IMR-90 (cell line): ENCODE measurements at regions not wholly inside any gene's neighbourhood (a gene's known extent, or its start where the extent isn't known, plus 50 kb on each side); places are given as distances from the start of the nearest gene placed in this dataset.

Experiments used
- ATAC-seq: fragments of 200-7000 bp; cut with Tn5 transposase; 2 replicates; pipeline ENCODE4 v1.9.1; 2020; ENCODE audit warnings: low read depth, mild to moderate bottlenecking, moderate library complexity
- BruUV-seq: library from RNA; stranded (reverse); fragments of 400-500 nt; replicated peaks from 2 replicates; lab custom pipeline; 2021; lab: Mats Ljungman, UMichigan
- CTCF ChIA-PET: fragments of 300-600 bp; formaldehyde crosslinking; extraction: SDS; loops from one replicate; lab custom pipeline; 2021; ENCODE audit warnings: antibody characterized with exemption; lab: Yijun Ruan, JAX
- POLR2A ChIA-PET: fragments of 300-600 bp; sonication (Branson Sonifier 250); formaldehyde crosslinking; loops from one replicate; lab custom pipeline; 2022; ENCODE audit warnings: antibody characterized with exemption; ENCODE audit not compliant: unreplicated experiment; lab: Charles Lee
- DNase-seq: peaks from one replicate; pipeline ENCODE4 v3.0.0; 2013
- H2AFZ ChIP-seq: replicated peaks from 2 replicates; pipeline ENCODE3; 2013; ENCODE audit warnings: low read length, mild to moderate bottlenecking; ENCODE audit not compliant: poor library complexity
- H2AK5ac ChIP-seq: 2 replicates; pipeline ENCODE4 v1.6.1; 2013; ENCODE audit warnings: low read depth, low read length, inconsistent platforms
- H2AK9ac ChIP-seq: replicated peaks from 2 replicates; pipeline ENCODE3; 2013; ENCODE audit warnings: mild to moderate bottlenecking, low read depth, low read length, moderate library complexity; ENCODE audit not compliant: poor library complexity
- H2BK120ac ChIP-seq: 2 replicates; pipeline ENCODE4 v1.6.1; 2013; ENCODE audit warnings: low read depth, low read length, inconsistent platforms
- H2BK15ac ChIP-seq: 3 replicates; pipeline ENCODE4 v1.6.1; 2013; ENCODE audit warnings: low read depth, low read length, inconsistent platforms
- H2BK20ac ChIP-seq: 2 replicates; pipeline ENCODE4 v1.6.1; 2013; ENCODE audit warnings: low read depth, mild to moderate bottlenecking, inconsistent platforms, low read length, moderate library complexity
- H2BK5ac ChIP-seq: 2 replicates; pipeline ENCODE4 v1.6.1; 2013; ENCODE audit warnings: mild to moderate bottlenecking, low read depth, low read length, inconsistent platforms; ENCODE audit not compliant: poor library complexity, severe bottlenecking
- H3K14ac ChIP-seq: replicated peaks from 2 replicates; pipeline ENCODE4 v1.6.1; 2013; ENCODE audit warnings: low read depth, low read length, inconsistent platforms
- H3K18ac ChIP-seq: 2 replicates; pipeline ENCODE4 v1.6.1; 2013; ENCODE audit warnings: low read depth, low read length, control low read depth
- H3K23ac ChIP-seq: 2 replicates; pipeline ENCODE4 v1.6.1; 2013; ENCODE audit warnings: low read depth, low read length, inconsistent platforms
- H3K27ac ChIP-seq: 2 replicates; pipeline ENCODE4 v1.5.1; 2013; ENCODE audit warnings: mild to moderate bottlenecking, control low read depth, low read length; ENCODE audit not compliant: insufficient read depth
- H3K27me3 ChIP-seq: 2 replicates; pipeline ENCODE4 v1.6.1; 2013; ENCODE audit warnings: low read length; ENCODE audit not compliant: control insufficient read depth, insufficient read depth
- H3K36me3 ChIP-seq: 2 replicates; pipeline ENCODE4 v1.6.1; 2013; ENCODE audit warnings: low read length, mixed read lengths; ENCODE audit not compliant: control insufficient read depth, insufficient read depth
- H3K4ac ChIP-seq: 2 replicates; pipeline ENCODE4 v1.6.1; 2013; ENCODE audit warnings: low read depth, low read length, inconsistent platforms
- H3K4me1 ChIP-seq: 2 replicates; pipeline ENCODE4 v1.6.1; 2013; ENCODE audit warnings: low read length, mixed read lengths; ENCODE audit not compliant: control insufficient read depth, insufficient read depth
- H3K4me2 ChIP-seq: 2 replicates; pipeline ENCODE4 v1.6.1; 2013; ENCODE audit warnings: low read depth, mild to moderate bottlenecking, control low read depth, low read length, moderate library complexity
- H3K4me3 ChIP-seq: 2 replicates; pipeline ENCODE4 v1.5.1; 2013; ENCODE audit warnings: low read depth, mild to moderate bottlenecking, control low read depth, low read length, moderate library complexity; ENCODE audit not compliant: insufficient read depth
- H3K56ac ChIP-seq: 2 replicates; pipeline ENCODE4 v1.6.1; 2013; ENCODE audit warnings: low read length, inconsistent platforms; ENCODE audit not compliant: insufficient read depth; ENCODE audit errors: extremely low read depth
- H3K79me1 ChIP-seq, 2 experiments: 2 replicates each; pipeline ENCODE4 v1.6.1; 2013; ENCODE audit warnings: low read length in 2 of 2, inconsistent platforms in 1 of 2, low read depth in 1 of 2
- H3K9ac ChIP-seq: 2 replicates; pipeline ENCODE4 v1.6.1; 2013; ENCODE audit warnings: low read depth, low read length, control low read depth
- H3K9me1 ChIP-seq: 2 replicates; pipeline ENCODE4 v1.6.1; 2013; ENCODE audit warnings: low read length, inconsistent platforms; ENCODE audit not compliant: insufficient read depth
- H3K9me3 ChIP-seq: 2 replicates; pipeline ENCODE4 v1.6.1; 2013; ENCODE audit warnings: low read length; ENCODE audit not compliant: control insufficient read depth, insufficient read depth
- H4K20me1 ChIP-seq: 2 replicates; pipeline ENCODE4 v1.6.1; 2013; ENCODE audit warnings: low read length, inconsistent platforms; ENCODE audit not compliant: insufficient read depth
- H4K5ac ChIP-seq: 2 replicates; pipeline ENCODE4 v1.6.1; 2013; ENCODE audit warnings: mild to moderate bottlenecking, low read depth, low read length, control low read depth
- H4K8ac ChIP-seq, 2 experiments: 2 replicates each; pipeline ENCODE4 v1.6.1; 2013; ENCODE audit warnings: low read depth in 2 of 2, low read length in 2 of 2, control low read depth in 1 of 2, inconsistent platforms in 1 of 2
- H4K91ac ChIP-seq: 2 replicates; pipeline ENCODE4 v1.6.1; 2013; ENCODE audit warnings: low read depth, low read length, inconsistent platforms; ENCODE audit not compliant: insufficient read depth
- BHLHE40 ChIP-seq: fragments of 150-350 bp; IDR thresholded peaks from 2 replicates; pipeline ENCODE4 v1.6.1; 2016; ENCODE audit warnings: mild to moderate bottlenecking, low read depth, low read length
- FOS ChIP-seq: fragments of 150-350 bp; IDR thresholded peaks from 2 replicates; pipeline ENCODE4 v1.6.1; 2016; ENCODE audit warnings: low read depth, low read length
- POLR2A ChIP-seq: IDR thresholded peaks from 2 replicates; pipeline ENCODE4 v1.6.1; 2012; ENCODE audit warnings: mild to moderate bottlenecking, low read depth, low read length
- RCOR1 ChIP-seq: IDR thresholded peaks from 2 replicates; pipeline ENCODE4 v1.6.1; 2012; ENCODE audit warnings: mild to moderate bottlenecking, low read length, improper control_type of control experiment; ENCODE audit not compliant: insufficient replicate concordance
- WGBS, 2 experiments: methylation state at CpG; one replicate each; pipeline versions ENCODE4 v1.1.5 to v1.1.7; 2013; ENCODE audit warnings: missing lambda C conversion rate in 2 of 2; ENCODE audit not compliant: insufficient read length in 1 of 2; ENCODE audit errors: extremely low coverage in 2 of 2; 5-methylcytosine and 5-hydroxymethylcytosine counted together
- dilution Hi-C: fragments of 300-500 bp; cut with HindIII; formaldehyde crosslinking; loops from one replicate; pipeline ENCODE4 v1.14.3; 2018; ENCODE audit warnings: low sequenced_read_pairs; ENCODE audit not compliant: unreplicated experiment
- in situ Hi-C: fragments of 300-500 bp; cut with MboI; formaldehyde crosslinking; loops from 3 replicates; pipeline ENCODE4 v1.14.3; 2019; ENCODE audit warnings: low sequenced_read_pairs, inconsistent platforms, mixed read lengths
- intact Hi-C: fragments of 100-400 bp; cut with micrococcal nuclease; formaldehyde crosslinking; loops from 2 replicates; pipeline ENCODE4 v1.10.0; 2022

- H2AK9ac ChIP-seq: no peak overlapping the region
- H3K36me3 ChIP-seq: no peaks in the 10 kb centered on the region
- ChIA-PET POLR2A (no interaction called here), CTCF (no interaction called here)
- H2BK20ac ChIP-seq: no peak overlapping the region
- no peak overlapping the region for H3K27ac ChIP-seq
- no peak overlapping the region for H3K56ac ChIP-seq
- dilution Hi-C loops: no loop called here
- no peak overlapping the region for H2BK15ac ChIP-seq
- H3K4me2 ChIP-seq: no peak overlapping the region
- H3K9me1 ChIP-seq: no peaks in the 10 kb centered on the region
- no peak overlapping the region for H4K5ac ChIP-seq
- peaks cover 4% of the 10 kb centered on the region; the same call in 1 of the 2 replicates for H3K9me3 ChIP-seq
- no peak overlapping the region for H4K8ac ChIP-seq
- no peak for DNase-seq
- no peak overlapping the region for H4K91ac ChIP-seq
- no peak overlapping the region for H3K4ac ChIP-seq
- no peaks in the 10 kb centered on the region for H3K79me1 ChIP-seq
- no CpG with 5 or more reads among the region's 5 CpGs for WGBS, 2 experiments
- no TSS peak for BruUV-seq
- in situ Hi-C loops: no loop called here
- H2BK120ac ChIP-seq: no peak overlapping the region
- H2BK5ac ChIP-seq: no peak overlapping the region
- intact Hi-C loops: no loop called here
- no peak overlapping the region for H2AFZ ChIP-seq
- TF ChIP-seq FOS: no peak
- TF ChIP-seq RCOR1: no peak
- TF ChIP-seq POLR2A: no peak
- no peak for TF ChIP-seq BHLHE40
- H3K4me1 ChIP-seq: no peaks in the 10 kb centered on the region
- no peaks in the 10 kb centered on the region for H4K20me1 ChIP-seq
- no peak overlapping the region for H2AK5ac ChIP-seq
- H3K23ac ChIP-seq: no peak overlapping the region
- H3K14ac ChIP-seq: no peak overlapping the region
- no peak overlapping the region for H3K18ac ChIP-seq
- H3K9ac ChIP-seq: no peak overlapping the region
- H3K4me3 ChIP-seq: no peak overlapping the region
- no peak for ATAC-seq
- H3K27me3 ChIP-seq: no peaks in the 10 kb centered on the region; the same call in 1 of the 2 replicates
Measured at GRCh38 chrX:55326985-55327384, 62.3 kb upstream of the PAGE3 start.
